ENCODE measurements at regions not wholly inside any gene's neighbourhood (a gene's known extent, or its start where the extent isn't known, plus 50 kb on each side); places are given as distances from the start of the nearest gene placed in this dataset.
A peak's percentile ranks its signal among the peaks of the same experiment; 100 is the strongest.
"Not testable (repeated sequence)": the region's sequence is repeated elsewhere in the genome, so short reads cannot be mapped to it uniquely, and the experiment has no call there.

DNA sequence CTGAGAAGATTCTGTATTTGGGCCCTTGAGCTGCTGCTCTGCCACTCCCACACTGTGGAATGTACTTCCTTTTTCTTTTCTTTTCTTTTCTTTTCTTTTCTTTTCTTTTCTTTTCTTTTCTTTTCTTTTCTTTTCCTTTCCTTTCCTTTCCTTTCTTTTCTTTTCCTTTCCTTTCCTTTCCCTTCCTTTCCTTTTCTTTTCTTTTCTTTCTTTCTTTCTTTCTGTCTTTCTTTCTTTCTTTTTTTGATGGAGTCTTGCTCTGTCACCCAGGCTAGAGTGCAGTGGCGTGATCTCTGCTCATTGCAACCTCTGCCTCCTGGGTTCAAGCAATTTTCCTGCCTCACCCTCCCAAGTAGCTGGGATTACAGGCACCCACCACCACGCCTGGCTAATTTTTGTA lies 89.8 kb downstream of the DNAAF6 start:
- DNase-seq = not testable (repeated sequence)

DNA sequence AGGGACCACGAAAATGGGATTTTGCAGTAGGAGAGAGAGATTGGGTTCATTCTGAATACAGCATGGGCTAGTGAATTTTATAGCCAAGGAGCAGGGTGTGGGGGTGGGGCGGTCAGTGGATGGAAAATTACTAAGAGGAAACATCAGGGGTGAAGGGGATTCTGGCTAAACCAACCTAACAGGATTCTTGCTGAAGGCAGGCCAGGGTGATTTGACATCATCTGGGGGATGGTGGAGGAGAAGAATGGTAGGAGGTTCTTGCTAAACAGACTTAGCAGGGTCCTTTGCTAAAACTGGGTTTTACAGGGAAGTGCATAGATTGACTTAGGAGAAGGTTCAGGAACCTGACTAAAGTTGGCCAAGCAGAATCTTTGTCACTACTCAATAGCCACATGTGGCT lies 91.9 kb downstream of the DNAAF6 start:
- DNase-seq = no peak

DNA sequence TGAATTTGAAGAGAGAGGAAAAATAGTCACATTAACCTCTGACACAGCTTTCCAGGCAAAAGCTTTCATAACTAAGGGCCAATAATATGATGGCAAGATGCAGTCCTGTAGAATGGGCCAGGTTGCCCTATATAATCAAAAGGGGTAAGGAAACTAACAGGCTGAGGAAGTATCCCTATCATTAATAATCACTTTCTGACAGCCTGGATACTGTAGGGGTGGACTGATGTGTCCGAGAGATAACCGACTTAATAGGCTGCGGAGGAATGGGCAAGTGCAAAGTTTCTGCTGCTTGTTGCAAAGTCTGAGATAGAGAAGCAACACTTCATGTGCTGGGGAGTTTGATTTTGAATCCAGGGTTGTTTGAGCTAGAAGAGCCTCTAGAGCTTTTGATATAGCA lies 94.8 kb downstream of the DNAAF6 start:
- no peak for DNase-seq

DNA sequence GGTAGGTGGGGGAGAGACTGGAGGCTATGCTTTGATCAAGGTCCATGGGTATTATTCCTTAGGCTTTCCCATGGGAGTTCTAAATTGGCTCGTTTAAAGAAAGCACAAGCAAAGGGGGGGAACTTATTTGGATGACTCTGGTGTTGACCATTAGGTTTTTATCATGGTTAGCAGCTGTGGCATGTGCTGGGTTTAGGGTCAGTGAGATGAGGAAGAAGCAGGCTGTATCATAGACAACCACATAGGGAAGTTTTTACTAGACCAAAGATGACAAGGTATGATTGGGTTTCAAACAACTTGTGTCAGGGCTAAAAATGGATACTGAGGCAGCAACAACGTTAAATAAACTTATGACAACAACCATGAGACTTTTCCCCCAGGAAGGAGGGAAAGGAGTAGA lies 97.7 kb downstream of the DNAAF6 start:
- no peak for DNase-seq

DNA sequence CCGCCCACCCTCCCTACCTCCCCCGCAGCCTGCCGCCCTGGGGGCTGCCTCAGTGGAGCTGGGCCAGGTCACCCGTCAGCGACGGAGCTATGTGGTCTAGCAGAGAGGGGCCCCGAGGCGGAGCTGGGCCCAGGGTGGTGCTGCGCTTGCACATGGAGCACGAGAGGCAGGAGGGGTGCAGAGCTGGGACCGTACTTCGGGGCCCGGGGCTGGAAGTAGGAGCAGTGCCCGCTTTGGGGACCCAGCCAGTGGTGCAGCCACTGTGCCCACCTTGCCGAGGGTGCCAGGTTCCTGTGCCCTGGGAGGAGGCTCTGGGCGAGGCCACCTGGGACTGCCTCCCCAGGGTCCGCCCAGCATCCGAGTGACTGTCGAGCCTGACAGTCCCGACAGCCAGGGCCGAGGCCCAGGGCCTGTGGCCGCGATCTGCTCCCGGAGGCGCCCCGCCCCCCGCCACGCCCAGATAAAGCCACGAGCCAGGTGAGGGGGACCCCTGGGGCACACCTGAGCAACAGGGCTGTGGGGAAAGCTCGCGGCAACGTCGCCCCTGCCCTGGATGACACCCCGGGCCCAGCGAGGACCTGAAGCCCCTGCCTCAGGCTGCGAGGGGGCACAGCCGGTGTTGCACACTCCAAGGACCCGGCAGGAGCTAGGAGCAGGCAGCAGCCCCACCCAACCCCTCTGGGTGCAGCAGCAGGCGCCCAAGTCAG lies 117.5 kb downstream of the DNAAF6 start:
- DNase-seq = no peak

DNA sequence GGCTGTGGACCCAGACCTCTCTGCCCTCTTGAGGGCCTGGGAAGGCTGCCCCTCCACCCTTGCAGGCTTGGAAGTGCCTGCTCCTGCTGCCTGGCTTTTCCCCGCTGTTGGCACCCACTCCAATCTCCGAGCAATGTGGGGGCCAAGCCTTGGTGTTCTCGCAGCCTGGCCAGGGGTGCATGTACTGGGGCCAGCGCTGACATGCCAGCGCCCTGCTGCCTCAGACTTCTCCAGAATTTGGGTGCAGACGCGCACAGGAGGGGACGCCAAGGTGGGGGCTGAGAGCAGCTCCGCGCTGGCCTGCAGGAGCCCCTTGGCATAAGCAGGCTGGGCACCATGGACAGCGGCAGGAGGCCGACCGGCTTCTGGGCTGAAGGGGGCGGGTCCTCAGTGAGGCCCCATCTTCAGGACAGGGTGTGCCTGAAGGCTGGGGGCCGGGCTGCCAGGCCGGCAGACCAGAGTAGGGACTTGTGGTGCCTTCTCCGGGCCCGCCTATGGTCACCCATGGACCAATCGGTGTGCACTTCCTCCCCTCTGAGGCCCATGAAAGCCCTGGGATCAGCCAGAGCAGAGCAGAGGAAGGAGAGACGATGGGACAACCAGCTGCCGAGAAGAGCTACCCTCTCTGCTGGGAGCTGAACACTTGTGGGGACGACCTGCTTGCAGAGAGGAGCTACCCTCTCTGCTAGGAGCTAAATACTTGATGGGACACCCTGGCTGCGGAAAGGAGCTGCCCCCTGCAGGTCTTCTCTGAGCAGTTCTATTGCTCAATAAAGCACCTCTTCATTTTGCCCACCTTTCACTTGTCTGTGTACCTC lies 118.3 kb downstream of the DNAAF6 start:
- peak; percentile 47 for DNase-seq

DNA sequence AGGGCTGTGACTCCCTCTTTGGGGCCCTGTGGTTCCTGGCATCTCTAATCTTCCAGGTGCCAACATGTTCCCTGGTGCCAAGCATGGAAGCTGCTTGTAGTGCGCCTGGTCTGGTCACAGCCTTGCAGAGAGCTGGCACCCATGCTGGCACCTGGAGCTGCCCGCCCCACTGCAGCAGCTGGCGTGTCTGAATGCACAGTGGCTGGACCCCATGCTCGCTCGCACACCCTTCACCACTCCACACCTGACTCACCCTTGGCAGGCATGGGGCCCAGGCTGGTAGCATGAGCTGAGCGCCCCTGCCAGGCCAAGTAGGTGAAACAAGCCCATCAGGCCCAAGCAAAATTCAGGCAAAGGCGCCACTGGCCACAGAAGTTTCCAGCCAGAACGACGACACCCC lies 119.1 kb downstream of the DNAAF6 start:
- DNase-seq = no peak

DNA sequence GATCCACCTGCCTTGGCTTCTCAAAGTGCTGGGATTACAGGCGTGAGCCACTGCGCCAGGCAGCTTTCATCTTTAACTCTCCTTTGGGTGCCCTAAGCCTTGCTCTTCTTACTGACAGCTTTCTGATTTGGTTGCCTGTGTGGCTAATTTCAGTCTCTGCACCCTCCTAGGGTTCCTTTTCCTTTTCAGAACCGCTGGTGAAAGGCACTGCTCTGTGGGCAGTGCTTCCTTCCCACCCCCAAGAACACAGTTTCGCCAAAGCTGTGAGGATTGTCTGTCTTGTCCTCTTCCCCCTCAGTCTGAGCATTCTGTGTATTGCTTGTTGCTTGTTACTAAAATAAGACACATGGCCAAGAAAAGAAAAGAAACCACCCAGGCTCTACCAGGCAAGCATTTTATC lies 101.4 kb upstream of the FRMPD3 start:
- DNase-seq = no peak

DNA sequence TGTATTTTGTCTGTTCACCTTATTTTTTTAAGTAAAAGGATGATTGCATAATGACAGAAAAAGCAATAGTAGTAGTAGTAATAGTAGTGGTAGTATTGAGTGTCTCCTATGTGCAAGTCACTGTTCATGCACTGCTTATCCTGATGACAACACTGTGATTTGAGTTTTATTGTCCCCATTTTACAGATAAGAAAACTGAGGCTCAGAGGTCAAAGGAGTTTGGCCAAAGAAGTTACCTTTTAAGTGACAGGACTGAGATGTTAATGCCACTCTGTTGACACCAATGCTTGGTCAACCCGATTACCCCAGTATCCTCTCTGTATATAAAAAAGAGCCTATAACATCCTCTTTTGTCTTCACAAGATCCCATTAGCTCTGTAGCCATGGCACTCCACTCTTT lies 100.5 kb upstream of the FRMPD3 start:
- DNase-seq = no peak

DNA sequence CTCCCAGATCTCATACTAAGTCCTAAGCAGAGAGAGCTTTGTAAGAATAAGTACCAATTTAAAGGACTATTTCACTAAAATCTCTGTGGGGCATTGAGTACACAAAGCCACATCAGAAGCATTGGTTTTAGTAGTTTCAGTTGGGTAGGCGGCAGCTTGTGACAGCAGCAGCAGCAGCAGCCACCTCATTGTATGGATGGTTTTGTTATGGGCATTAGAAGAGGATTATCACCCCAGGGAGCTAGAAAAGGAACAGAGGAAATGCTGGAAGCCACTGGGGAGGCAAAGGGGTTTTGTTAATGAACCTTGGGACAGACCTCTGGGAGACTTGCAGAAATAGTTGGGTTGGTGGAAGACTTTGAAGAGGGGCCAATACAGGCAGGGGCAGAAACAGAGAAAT lies 93.9 kb upstream of the FRMPD3 start:
- no peak for DNase-seq

DNA sequence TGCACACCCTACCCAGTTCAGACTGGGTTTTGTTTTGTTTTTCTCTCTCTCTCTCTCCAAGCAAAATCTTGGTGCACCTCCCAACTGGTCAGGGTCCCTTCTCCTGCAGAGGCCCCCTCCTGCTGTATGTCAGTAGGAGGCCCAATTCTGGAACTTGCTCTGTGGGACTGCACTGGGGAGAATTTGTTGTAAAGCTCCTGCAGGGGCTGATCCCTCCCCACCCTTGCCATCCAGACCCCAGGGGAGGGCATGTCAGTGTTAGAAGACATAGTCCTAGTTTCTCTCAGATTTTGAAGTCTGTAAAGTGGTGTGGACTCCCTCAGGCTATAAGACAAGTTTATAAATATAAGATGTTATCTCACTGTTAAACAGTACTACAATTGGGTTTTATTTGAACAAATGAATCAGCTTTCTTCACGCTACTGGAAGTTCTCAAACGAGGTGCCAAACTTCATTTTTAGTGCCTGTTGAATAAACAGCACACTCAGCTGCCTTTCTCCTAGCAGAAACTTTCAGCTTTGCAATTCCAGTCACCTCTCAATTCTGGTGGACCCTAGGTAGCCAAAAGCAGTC lies 88.6 kb upstream of the FRMPD3 start:
- no peak for DNase-seq

DNA sequence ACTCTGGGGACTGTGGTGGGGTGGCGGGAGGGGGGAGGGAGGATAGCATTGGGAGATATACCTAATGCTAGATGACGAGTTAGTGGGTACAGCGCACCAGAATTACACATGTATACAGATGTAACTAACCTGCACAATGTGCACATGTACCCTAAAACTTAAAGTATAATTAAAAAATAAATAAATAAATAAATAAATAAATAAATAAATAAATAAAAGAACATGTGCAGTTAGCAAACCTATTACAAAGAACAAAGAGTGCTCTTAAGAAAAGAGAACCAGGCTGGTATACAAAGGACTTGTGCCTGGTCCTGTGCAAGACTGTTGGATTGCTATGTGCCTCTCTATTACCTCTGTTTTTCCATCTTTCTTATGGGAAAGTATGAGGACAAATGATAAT lies 79.3 kb upstream of the FRMPD3 start:
- not testable (repeated sequence) for DNase-seq

DNA sequence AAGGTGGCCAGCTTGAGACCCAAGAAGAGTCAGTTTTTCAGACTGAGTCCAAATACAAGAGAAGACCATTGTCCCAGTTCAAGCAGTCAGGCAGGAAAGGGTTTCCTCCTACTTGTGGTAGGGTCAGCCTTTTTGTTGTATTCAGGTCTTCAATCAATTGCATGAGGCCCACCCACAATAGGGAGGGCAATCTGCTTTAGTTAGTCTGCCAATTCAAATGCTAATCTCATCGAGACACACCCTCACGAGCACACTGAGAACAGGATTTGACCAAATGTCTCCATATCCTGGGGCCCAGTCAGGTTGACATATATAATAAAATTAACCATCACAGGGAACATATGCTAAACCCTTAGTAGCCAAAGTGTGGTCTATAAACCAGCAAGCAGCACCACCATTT lies 75.3 kb upstream of the FRMPD3 start:
- no peak for DNase-seq

DNA sequence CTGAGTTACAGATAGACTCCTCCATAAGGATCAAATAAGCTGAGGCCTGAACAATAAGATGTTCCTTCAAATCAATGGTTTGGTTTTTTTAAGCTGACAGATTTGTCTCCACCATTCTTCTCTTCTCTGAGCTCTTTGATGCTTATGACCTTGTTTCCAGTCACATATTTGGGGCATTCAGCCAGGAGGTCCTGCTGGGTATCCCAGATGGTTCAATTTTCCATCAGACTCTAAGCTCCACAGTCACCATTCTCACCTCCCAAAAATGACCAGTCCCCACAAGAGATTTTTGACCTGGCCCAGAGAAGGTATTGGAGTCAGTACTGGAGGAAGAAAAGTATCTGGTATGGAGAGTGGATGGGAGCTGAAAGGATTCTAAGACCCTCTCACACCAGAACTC lies 74.6 kb upstream of the FRMPD3 start:
- DNase-seq = no peak

DNA sequence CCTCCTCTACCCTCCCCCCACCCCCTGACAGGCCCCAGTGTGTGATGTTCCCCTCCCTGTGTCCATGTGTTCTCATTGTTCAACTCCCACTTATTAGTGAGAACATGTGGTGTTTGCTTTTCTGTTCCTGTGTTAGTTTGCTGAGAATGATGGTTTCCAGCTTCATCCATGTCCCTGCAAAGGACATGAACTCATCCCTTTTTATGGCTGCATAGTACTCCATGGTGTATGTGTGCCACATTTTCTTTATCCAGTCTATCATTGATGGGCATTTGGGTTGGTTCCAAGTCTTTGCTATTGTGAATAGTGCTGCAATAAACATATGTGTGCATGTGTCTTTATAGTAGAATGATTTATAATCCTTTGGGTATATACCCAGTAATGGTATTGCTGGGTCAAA lies 73.3 kb upstream of the FRMPD3 start:
- not testable (repeated sequence) for DNase-seq

DNA sequence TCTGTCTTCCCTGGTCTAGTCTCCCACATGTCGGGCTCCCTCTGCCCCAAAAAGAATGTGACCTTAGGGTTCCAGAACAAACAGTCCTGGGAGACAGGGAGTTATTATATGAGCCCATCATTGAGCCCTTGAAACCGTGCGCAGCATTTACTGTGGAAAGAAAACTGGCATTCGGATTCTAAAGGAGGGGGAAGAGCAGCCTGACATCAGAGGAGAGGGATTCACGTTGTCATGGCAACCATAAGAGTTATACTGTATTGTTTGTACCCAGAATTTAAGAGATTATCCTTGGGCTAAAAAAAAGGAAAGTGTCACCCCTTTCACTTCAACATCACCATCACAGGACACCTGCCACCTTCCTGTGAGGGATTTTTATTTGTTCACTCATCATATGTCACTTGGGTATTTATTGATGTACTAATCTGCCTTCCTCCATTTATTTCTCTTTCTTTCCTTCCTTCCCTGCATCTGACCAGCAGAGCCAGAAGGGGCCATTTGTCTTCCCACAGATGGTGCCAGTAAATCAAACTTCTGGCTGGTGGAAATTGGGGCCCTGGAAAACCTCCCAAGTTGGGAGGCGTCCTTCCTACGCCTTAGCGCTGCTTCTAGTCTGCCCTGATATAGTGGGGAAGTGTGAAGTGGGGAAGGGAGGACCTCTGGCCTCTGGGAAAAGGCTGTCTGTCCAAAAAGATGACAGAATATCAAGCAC lies 64.9 kb upstream of the FRMPD3 start:
- DNase-seq = no peak

DNA sequence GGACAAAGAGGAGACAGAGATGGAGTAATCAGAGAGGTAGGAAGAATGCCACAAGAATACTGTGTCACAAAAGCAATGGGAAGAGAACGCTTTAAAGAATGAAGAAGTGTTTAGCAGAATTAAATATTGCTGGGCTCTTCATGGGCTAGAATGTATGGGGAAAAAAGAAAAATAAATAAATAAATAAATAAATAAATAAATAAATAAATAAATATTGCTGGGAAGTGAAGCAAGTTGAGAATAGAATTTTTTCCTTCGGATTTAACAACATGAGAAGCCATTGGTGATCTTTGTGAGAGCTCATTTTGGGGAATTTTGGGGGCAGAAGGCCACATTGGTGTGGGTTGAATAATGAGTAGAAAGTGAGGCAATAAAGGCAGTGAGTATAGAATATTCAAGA lies 59.7 kb upstream of the FRMPD3 start:
- DNase-seq = no peak

DNA sequence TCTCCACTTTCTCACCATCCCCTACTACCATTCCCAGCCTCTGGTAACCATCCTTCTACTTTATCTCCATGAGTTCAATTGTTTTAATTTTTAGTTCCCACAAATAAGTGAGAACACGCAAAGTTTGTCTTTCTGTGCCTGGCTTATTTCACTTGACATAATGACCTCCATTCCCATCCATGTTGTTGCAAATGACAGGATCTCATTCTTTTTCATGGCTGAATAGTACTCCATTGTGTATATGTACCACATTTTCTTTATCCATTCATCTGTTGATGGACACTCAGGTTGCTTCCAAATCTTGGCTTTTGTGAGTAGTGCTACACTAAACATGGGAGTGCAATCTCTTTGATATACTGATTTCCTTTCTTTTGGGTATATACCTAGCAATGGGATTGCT lies 55.8 kb upstream of the FRMPD3 start:
- DNase-seq = not testable (repeated sequence)

DNA sequence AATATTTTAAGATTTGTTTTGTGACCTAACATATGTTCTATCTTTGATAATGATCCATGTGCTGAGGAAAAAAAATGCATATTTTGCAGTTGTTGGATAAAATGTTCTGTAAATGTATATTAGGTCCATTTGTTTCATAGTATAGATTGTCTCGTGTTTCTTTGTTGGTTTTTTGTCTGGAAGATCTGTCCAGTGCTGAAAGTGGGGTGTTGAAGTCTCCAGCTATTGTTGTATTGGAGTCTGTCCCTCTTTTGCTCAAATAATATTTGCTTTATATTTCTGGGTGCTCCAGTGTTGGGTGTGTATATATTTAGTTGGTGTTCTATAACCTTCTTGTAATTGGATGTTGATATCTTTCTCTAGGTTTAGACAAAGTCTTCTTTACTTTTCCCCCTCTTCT lies 53.2 kb upstream of the FRMPD3 start:
- DNase-seq = no peak

DNA sequence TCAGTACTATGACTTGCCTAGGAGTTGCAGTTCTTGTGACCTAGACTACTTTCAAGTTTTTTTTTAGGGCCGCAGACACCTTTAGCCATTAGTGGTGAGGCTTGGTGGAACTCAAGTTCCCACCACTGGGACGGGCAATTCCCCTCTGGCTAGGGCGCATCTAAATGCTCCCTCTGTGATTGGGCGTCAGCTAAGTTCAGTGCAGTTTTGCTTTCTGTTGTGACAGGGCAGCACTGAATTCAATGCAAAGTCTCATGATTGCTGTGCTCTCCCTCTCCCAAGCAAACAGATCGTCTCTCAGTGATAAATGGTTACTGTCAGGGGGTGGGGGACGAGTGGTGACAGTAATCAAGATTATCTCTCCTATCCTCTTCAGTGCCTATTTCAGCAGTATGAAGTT lies 52.7 kb upstream of the FRMPD3 start:
- no peak for DNase-seq

DNA sequence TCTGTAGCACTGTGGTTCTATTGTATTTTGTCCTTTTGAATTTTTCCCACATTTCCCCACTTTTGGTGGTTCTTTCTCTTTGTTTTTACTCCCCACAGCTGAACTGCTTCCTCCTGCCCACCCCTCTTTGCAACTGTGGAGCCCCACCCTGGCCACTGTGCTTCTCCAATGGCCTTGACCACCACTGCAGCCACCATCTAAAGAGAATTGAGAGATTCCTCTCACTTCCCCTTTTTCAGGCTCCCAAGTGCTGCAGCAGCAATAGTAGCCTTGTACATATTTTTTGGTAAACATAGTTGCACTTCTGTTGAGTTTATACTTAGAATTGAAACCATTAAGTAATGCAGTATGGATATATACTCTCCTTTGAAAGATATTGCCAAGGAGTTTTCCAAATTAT lies 51.3 kb upstream of the FRMPD3 start:
- no peak for DNase-seq
